ENCODE measurements at regions not wholly inside any gene's neighbourhood (a gene's known extent, or its start where the extent isn't known, plus 50 kb on each side); places are given as distances from the start of the nearest gene placed in this dataset.

- DNase-seq (ENCODE audit: low read depth, low spot score): no peak
- Histone ChIP-seq H3K27me3 (ENCODE audit: control insufficient read depth, insufficient read depth, low read length) (no peaks in the 10 kb centered on the region), H3K27ac (ENCODE audit: low read length) (no peak overlapping the region), H3K36me3 (ENCODE audit: control insufficient read depth, insufficient read depth, low read length) (no peaks in the 10 kb centered on the region), H3K4me3 (ENCODE audit: low read length) (no peak overlapping the region), H3K9me3 (ENCODE audit: control insufficient read depth, insufficient read depth, low read length) (no peaks in the 10 kb centered on the region), H3K4me1 (ENCODE audit: control insufficient read depth, insufficient read depth, low read length) (no peaks in the 10 kb centered on the region; the same call in 1 of the 2 replicates)
- WGBS (ENCODE audit: insufficient coverage, insufficient read length): no CpG with 5 or more reads among the region's 26 CpGs
Observed at GRCh38 chr4:1508161-1509160, 102.2 kb upstream of the NKX1-1 start.

- WGBS (ENCODE audit: insufficient coverage, insufficient read length): no CpG with 5 or more reads among the region's 13 CpGs
- Histone ChIP-seq H3K36me3 (ENCODE audit: control insufficient read depth, insufficient read depth, low read length) (no peaks in the 10 kb centered on the region), H3K27me3 (ENCODE audit: control insufficient read depth, insufficient read depth, low read length) (no peaks in the 10 kb centered on the region), H3K27ac (ENCODE audit: low read length) (no peak overlapping the region), H3K4me3 (ENCODE audit: low read length) (no peak overlapping the region), H3K9me3 (ENCODE audit: control insufficient read depth, insufficient read depth, low read length) (no peaks in the 10 kb centered on the region), H3K4me1 (ENCODE audit: control insufficient read depth, insufficient read depth, low read length) (no peaks in the 10 kb centered on the region)
- no peak for DNase-seq (ENCODE audit: low read depth, low spot score)
Observed at GRCh38 chr4:1506956-1507721, 100.9 kb upstream of the NKX1-1 start.

GRCh38 chr4:1505511-1506460 lies 99.5 kb upstream of the NKX1-1 start:
- H3K9me3 ChIP-seq (ENCODE audit: control insufficient read depth, insufficient read depth, low read length): no peaks in the 10 kb centered on the region
- no CpG with 5 or more reads among the region's 24 CpGs for WGBS (ENCODE audit: insufficient coverage, insufficient read length)
- H3K27ac ChIP-seq (ENCODE audit: low read length): no peak overlapping the region
- H3K27me3 ChIP-seq (ENCODE audit: control insufficient read depth, insufficient read depth, low read length): no peaks in the 10 kb centered on the region
- no peak overlapping the region for H3K4me3 ChIP-seq (ENCODE audit: low read length)
- no peaks in the 10 kb centered on the region for H3K4me1 ChIP-seq (ENCODE audit: control insufficient read depth, insufficient read depth, low read length)
- no peaks in the 10 kb centered on the region for H3K36me3 ChIP-seq (ENCODE audit: control insufficient read depth, insufficient read depth, low read length)
- DNase-seq (ENCODE audit: low read depth, low spot score): no peak

GRCh38 chr4:1504595-1505500 lies 98.6 kb upstream of the NKX1-1 start:
- H3K9me3 ChIP-seq (ENCODE audit: control insufficient read depth, insufficient read depth, low read length): no peaks in the 10 kb centered on the region
- no peaks in the 10 kb centered on the region for H3K36me3 ChIP-seq (ENCODE audit: control insufficient read depth, insufficient read depth, low read length)
- no peak overlapping the region for H3K27ac ChIP-seq (ENCODE audit: low read length)
- no peak overlapping the region for H3K4me3 ChIP-seq (ENCODE audit: low read length)
- no peaks in the 10 kb centered on the region for H3K4me1 ChIP-seq (ENCODE audit: control insufficient read depth, insufficient read depth, low read length)
- DNase-seq (ENCODE audit: low read depth, low spot score): no peak
- no peaks in the 10 kb centered on the region for H3K27me3 ChIP-seq (ENCODE audit: control insufficient read depth, insufficient read depth, low read length)
- WGBS (ENCODE audit: insufficient coverage, insufficient read length): no CpG with 5 or more reads among the region's 17 CpGs

GRCh38 chr4:1503583-1504471 lies 97.6 kb upstream of the NKX1-1 start:
- Histone ChIP-seq H3K27ac (ENCODE audit: low read length) (no peak overlapping the region), H3K4me1 (ENCODE audit: control insufficient read depth, insufficient read depth, low read length) (no peaks in the 10 kb centered on the region), H3K9me3 (ENCODE audit: control insufficient read depth, insufficient read depth, low read length) (no peaks in the 10 kb centered on the region), H3K36me3 (ENCODE audit: control insufficient read depth, insufficient read depth, low read length) (no peaks in the 10 kb centered on the region), H3K4me3 (ENCODE audit: low read length) (no peak overlapping the region), H3K27me3 (ENCODE audit: control insufficient read depth, insufficient read depth, low read length) (no peaks in the 10 kb centered on the region)
- DNase-seq (ENCODE audit: low read depth, low spot score): no peak
- WGBS (ENCODE audit: insufficient coverage, insufficient read length): no CpG with 5 or more reads among the region's 37 CpGs

GRCh38 chr4:1502976-1503375 lies 96.7 kb upstream of the NKX1-1 start:
- no peak for DNase-seq (ENCODE audit: low read depth, low spot score)
- Histone ChIP-seq H3K27me3 (ENCODE audit: control insufficient read depth, insufficient read depth, low read length) (no peaks in the 10 kb centered on the region), H3K27ac (ENCODE audit: low read length) (no peak overlapping the region), H3K4me3 (ENCODE audit: low read length) (no peak overlapping the region), H3K36me3 (ENCODE audit: control insufficient read depth, insufficient read depth, low read length) (no peaks in the 10 kb centered on the region), H3K9me3 (ENCODE audit: control insufficient read depth, insufficient read depth, low read length) (no peaks in the 10 kb centered on the region), H3K4me1 (ENCODE audit: control insufficient read depth, insufficient read depth, low read length) (no peaks in the 10 kb centered on the region)
- WGBS (ENCODE audit: insufficient coverage, insufficient read length): no CpG with 5 or more reads among the region's 16 CpGs

GRCh38 chr4:1502501-1502886 lies 96.3 kb upstream of the NKX1-1 start:
- Histone ChIP-seq H3K27me3 (ENCODE audit: control insufficient read depth, insufficient read depth, low read length) (no peaks in the 10 kb centered on the region), H3K4me1 (ENCODE audit: control insufficient read depth, insufficient read depth, low read length) (no peaks in the 10 kb centered on the region), H3K36me3 (ENCODE audit: control insufficient read depth, insufficient read depth, low read length) (no peaks in the 10 kb centered on the region), H3K4me3 (ENCODE audit: low read length) (no peak overlapping the region), H3K9me3 (ENCODE audit: control insufficient read depth, insufficient read depth, low read length) (no peaks in the 10 kb centered on the region), H3K27ac (ENCODE audit: low read length) (no peak overlapping the region)
- WGBS (ENCODE audit: insufficient coverage, insufficient read length): no CpG with 5 or more reads among the region's 16 CpGs
- DNase-seq (ENCODE audit: low read depth, low spot score): no peak

- WGBS (ENCODE audit: insufficient coverage, insufficient read length): no CpG with 5 or more reads among the region's 23 CpGs
- no peaks in the 10 kb centered on the region for H3K27me3 ChIP-seq (ENCODE audit: control insufficient read depth, insufficient read depth, low read length)
Observed at GRCh38 chr4:1501754-1502500, 95.7 kb upstream of the NKX1-1 start.

More at GRCh38 chr4:1501754-1502500, 95.7 kb upstream of the NKX1-1 start:
- no peak for DNase-seq (ENCODE audit: low read depth, low spot score)
- H3K27ac ChIP-seq (ENCODE audit: low read length): no peak overlapping the region
- H3K36me3 ChIP-seq (ENCODE audit: control insufficient read depth, insufficient read depth, low read length): no peaks in the 10 kb centered on the region
- no peaks in the 10 kb centered on the region for H3K4me1 ChIP-seq (ENCODE audit: control insufficient read depth, insufficient read depth, low read length)
- H3K9me3 ChIP-seq (ENCODE audit: control insufficient read depth, insufficient read depth, low read length): no peaks in the 10 kb centered on the region
- no peak overlapping the region for H3K4me3 ChIP-seq (ENCODE audit: low read length)

Data from iPS DF 6.9 (cell line).